ENCODE measurements at regions not wholly inside any gene's neighbourhood (a gene's known extent, or its start where the extent isn't known, plus 50 kb on each side); places are given as distances from the start of the nearest gene placed in this dataset.

DNA sequence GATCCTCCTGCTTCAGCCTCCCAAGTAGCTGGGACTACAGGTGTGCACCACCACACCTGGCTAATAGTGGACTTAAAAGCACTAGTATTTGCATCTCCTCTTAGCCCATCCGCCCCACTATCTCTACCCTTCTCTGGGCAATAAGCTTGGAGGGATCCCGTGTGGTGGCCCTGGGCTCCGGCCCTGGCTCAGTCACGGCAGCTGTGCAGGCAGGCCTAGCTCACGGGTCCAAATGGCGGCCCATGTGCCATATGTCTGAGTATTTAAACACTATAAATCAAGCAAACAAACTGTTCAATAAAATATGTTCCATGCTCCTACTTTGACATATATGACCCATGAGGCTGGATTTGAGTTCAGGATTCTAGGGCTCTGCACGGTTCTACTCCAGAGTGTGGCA lies 118.4 kb downstream of the BANF2 start:
- Histone ChIP-seq H2BK12ac (ENCODE audit: low read length) (no peak overlapping the region), H3K4me3 (ENCODE audit: low read length in 2 of 2) (no peak overlapping the region), H3K9me3 (replicated peaks in 1 of 2; ENCODE audit: control insufficient read depth in 2 of 2, insufficient read depth in 1 of 2, low read depth in 1 of 2, low read length in 2 of 2) (peaks cover 0 to 2% of the 10 kb centered on the region in 2 donors), H3K36me3 (replicated peaks in 1 of 2; ENCODE audit: control insufficient read depth in 2 of 2, insufficient read depth in 2 of 2, low read length in 2 of 2) (no peaks in the 10 kb centered on the region), H3K79me1 (ENCODE audit: low read depth, low read length) (no peaks in the 10 kb centered on the region), H2BK15ac (ENCODE audit: low read length) (no peak overlapping the region), H3K18ac (ENCODE audit: low read length) (no peak overlapping the region), H2BK5ac (ENCODE audit: low read length) (no peak overlapping the region), H3K23ac (ENCODE audit: low read depth, low read length, poor library complexity) (no peak overlapping the region), H3K9ac (ENCODE audit: low read depth, low read length, poor library complexity) (no peak overlapping the region), H2AFZ (ENCODE audit: low read length) (no peak overlapping the region), H3K4me1 (ENCODE audit: control insufficient read depth in 2 of 2, insufficient read depth in 1 of 2, low read depth in 1 of 2, low read length in 2 of 2) (no peaks in the 10 kb centered on the region), H2BK120ac (ENCODE audit: low read depth, low read length) (no peak overlapping the region), H3K14ac (ENCODE audit: low read length) (no peak overlapping the region), H4K8ac (ENCODE audit: low read depth, low read length) (no peak overlapping the region), H4K91ac (ENCODE audit: low read depth, low read length, poor library complexity) (no peak overlapping the region), H3K27me3 (ENCODE audit: control insufficient read depth in 3 of 3, insufficient read depth in 3 of 3, low read depth in 1 of 3, low read length in 3 of 3) (peaks cover 0 to 12% (median 0%) of the 10 kb centered on the region in 3 experiments), H3K4me2 (ENCODE audit: insufficient read depth, low read length, poor library complexity, severe bottlenecking) (no peak overlapping the region), H3K27ac (replicated peaks; ENCODE audit: low read length) (no peak overlapping the region), H3K4ac (ENCODE audit: low read length) (no peak overlapping the region), H2AK5ac (ENCODE audit: low read depth, low read length) (no peak overlapping the region)
- no CpG with 5 or more reads among the region's 7 CpGs for WGBS, 2 donors (ENCODE audit: extremely low coverage in 2 of 2, insufficient read length in 2 of 2, insufficient replicate concordance in 1 of 2)
- DNase-seq (ENCODE audit: low spot score): no peak

DNA sequence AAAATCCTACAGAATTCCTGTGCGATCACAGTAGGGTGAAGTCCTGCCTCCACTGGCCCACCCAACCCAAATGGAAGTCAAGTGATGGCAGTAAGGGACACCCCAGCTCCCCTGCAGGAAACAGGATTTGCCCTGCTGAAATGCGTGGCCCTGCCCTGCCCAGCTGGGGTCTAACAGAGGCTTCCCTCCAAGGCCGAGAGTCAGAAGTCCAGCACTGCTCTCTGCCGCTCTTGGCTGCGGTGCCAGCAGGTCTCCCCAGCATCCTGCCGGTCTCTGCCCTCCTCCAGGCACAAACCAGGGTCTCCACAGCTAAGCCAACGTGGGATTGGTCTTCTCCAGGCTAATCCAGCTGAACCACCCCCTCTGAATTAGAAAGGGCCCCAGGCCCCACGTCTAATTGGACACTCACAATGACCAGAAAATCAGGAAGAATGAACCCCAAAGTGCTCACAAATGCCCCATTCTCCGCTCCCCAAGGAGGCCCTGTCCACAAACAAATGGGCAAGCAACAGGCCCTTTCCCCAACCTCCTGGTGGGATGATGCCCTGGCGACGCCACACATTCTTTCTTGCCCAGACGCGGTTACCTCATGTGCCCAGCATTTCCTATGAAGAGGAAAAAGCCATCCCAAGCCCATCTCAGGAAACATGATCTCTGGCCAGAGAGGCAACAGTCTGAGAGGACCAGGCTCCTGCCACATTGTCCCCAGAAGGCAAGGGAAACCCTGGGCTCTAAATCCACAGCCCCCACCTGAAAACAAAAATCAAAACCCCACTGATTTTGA lies 117.2 kb downstream of the BANF2 start:
- Histone ChIP-seq H3K23ac (ENCODE audit: low read depth, low read length, poor library complexity) (peak overlapping the region; percentile 61), H3K79me1 (ENCODE audit: low read depth, low read length) (no peaks in the 10 kb centered on the region), H3K18ac (ENCODE audit: low read length) (peak overlapping the region; percentile 77), H3K4me2 (ENCODE audit: insufficient read depth, low read length, poor library complexity, severe bottlenecking) (no peak overlapping the region), H3K27ac (replicated peaks; ENCODE audit: low read length) (no peak overlapping the region), H2BK12ac (ENCODE audit: low read length) (no peak overlapping the region), H3K4me1 (ENCODE audit: control insufficient read depth in 2 of 2, insufficient read depth in 1 of 2, low read depth in 1 of 2, low read length in 2 of 2) (no peaks in the 10 kb centered on the region), H3K27me3 (ENCODE audit: control insufficient read depth in 3 of 3, insufficient read depth in 3 of 3, low read depth in 1 of 3, low read length in 3 of 3) (peaks cover 0 to 6% (median 0%) of the 10 kb centered on the region in 3 experiments), H3K9ac (ENCODE audit: low read depth, low read length, poor library complexity) (no peak overlapping the region), H3K4ac (ENCODE audit: low read length) (no peak overlapping the region), H2BK120ac (ENCODE audit: low read depth, low read length) (no peak overlapping the region), H2BK15ac (ENCODE audit: low read length) (no peak overlapping the region), H3K4me3 (ENCODE audit: low read length in 2 of 2) (no peak overlapping the region), H3K36me3 (replicated peaks in 1 of 2; ENCODE audit: control insufficient read depth in 2 of 2, insufficient read depth in 2 of 2, low read length in 2 of 2) (no peaks in the 10 kb centered on the region), H4K91ac (ENCODE audit: low read depth, low read length, poor library complexity) (no peak overlapping the region), H4K8ac (ENCODE audit: low read depth, low read length) (no peak overlapping the region), H2AK5ac (ENCODE audit: low read depth, low read length) (peak overlapping the region; percentile 88), H2BK5ac (ENCODE audit: low read length) (no peak overlapping the region), H3K9me3 (replicated peaks in 1 of 2; ENCODE audit: control insufficient read depth in 2 of 2, insufficient read depth in 1 of 2, low read depth in 1 of 2, low read length in 2 of 2) (peaks cover 0 to 2% of the 10 kb centered on the region in 2 donors), H3K14ac (ENCODE audit: low read length) (no peak overlapping the region), H2AFZ (ENCODE audit: low read length) (no peak overlapping the region)
- no peak for DNase-seq (ENCODE audit: low spot score)
- no CpG with 5 or more reads among the region's 13 CpGs for WGBS, 2 donors (ENCODE audit: extremely low coverage in 2 of 2, insufficient read length in 2 of 2, insufficient replicate concordance in 1 of 2)

DNA sequence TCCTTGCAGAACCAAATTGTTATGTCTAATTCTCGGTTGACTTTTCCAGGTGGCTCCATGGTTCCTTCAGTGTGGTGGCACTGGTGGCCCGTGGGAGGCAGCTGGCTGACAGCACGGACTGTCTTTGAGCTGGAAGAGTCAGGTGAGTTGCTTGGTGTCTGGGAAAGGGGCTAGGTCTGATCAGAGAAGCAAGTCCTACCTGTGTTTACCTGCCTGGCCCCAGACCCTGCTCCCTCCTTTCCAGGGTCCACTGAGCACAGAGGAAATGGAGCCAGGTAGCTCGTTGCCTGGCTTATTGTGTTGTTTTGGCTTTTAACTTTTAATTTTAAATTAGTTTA lies 111.8 kb downstream of the BANF2 start:
- Histone ChIP-seq H3K4ac (ENCODE audit: low read length) (no peak overlapping the region), H2AK5ac (ENCODE audit: low read depth, low read length) (no peak overlapping the region), H4K8ac (ENCODE audit: low read depth, low read length) (no peak overlapping the region), H3K23ac (ENCODE audit: low read depth, low read length, poor library complexity) (no peak overlapping the region), H3K9ac (ENCODE audit: low read depth, low read length, poor library complexity) (no peak overlapping the region), H3K27me3 (ENCODE audit: control insufficient read depth in 3 of 3, insufficient read depth in 3 of 3, low read depth in 1 of 3, low read length in 3 of 3) (peaks cover 0 to 4% (median 0%) of the 10 kb centered on the region in 3 experiments), H2BK15ac (ENCODE audit: low read length) (no peak overlapping the region), H3K18ac (ENCODE audit: low read length) (no peak overlapping the region), H2AFZ (ENCODE audit: low read length) (no peak overlapping the region), H2BK5ac (ENCODE audit: low read length) (no peak overlapping the region), H3K14ac (ENCODE audit: low read length) (no peak overlapping the region), H3K9me3 (replicated peaks in 1 of 2; ENCODE audit: control insufficient read depth in 2 of 2, insufficient read depth in 1 of 2, low read depth in 1 of 2, low read length in 2 of 2) (no peaks in the 10 kb centered on the region), H4K91ac (ENCODE audit: low read depth, low read length, poor library complexity) (no peak overlapping the region), H2BK120ac (ENCODE audit: low read depth, low read length) (no peak overlapping the region), H3K4me3 (ENCODE audit: low read length in 2 of 2) (no peak overlapping the region), H3K27ac (replicated peaks; ENCODE audit: low read length) (no peak overlapping the region), H3K79me1 (ENCODE audit: low read depth, low read length) (no peaks in the 10 kb centered on the region), H3K4me1 (ENCODE audit: control insufficient read depth in 2 of 2, insufficient read depth in 1 of 2, low read depth in 1 of 2, low read length in 2 of 2) (peaks cover 0 to 22% of the 10 kb centered on the region in 2 donors), H2BK12ac (ENCODE audit: low read length) (no peak overlapping the region), H3K36me3 (replicated peaks in 1 of 2; ENCODE audit: control insufficient read depth in 2 of 2, insufficient read depth in 2 of 2, low read length in 2 of 2) (no peaks in the 10 kb centered on the region), H3K4me2 (ENCODE audit: insufficient read depth, low read length, poor library complexity, severe bottlenecking) (no peak overlapping the region)
- WGBS, 2 donors (ENCODE audit: extremely low coverage in 2 of 2, insufficient read length in 2 of 2, insufficient replicate concordance in 1 of 2): no CpG with 5 or more reads among the region's 4 CpGs
- no peak for DNase-seq (ENCODE audit: low spot score)

DNA sequence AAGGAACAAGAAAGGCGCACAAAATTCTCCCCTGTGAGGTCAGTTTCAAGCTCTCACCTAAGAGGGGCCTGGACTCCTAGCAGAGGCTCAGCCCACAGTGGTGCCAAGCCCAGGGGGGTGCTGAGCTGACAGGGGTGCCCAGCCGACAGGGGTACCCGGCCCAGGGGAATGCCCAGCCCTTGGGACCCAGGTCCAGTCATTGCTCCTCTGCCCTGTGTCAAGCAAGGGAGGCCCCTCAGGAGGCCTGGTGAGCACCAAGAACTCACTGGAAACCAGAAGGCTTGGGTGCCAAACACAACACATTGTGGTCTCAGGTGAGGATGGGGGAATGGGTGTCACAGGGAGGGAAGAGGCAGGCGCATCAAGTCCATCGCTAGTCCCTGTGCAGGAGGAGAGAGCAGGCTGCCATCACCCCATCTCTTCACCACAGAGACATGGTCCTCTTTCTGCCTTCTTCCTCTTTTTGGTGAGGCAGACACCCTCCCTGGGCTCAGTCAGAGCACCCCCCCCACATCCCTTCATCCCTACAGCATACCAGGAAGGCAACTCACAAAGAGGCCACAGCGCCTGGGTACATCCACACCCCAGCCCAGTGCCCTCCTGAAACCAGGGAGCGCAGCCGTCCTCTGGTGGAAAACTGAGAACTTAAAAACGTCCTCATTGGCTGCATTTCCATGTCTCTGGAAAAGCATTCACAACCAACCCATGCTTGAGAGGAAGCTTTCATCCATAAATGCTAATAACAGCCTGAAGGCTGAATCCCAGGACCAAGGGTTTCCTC lies 111.3 kb downstream of the BANF2 start:
- no peak for DNase-seq (ENCODE audit: low spot score)
- no peak overlapping the region for H3K27ac ChIP-seq (replicated peaks; ENCODE audit: low read length)
- peaks cover 0 to 22% of the 10 kb centered on the region in 2 donors for H3K4me1 ChIP-seq (ENCODE audit: control insufficient read depth in 2 of 2, insufficient read depth in 1 of 2, low read depth in 1 of 2, low read length in 2 of 2)
- no peak overlapping the region for H3K4me3 ChIP-seq (ENCODE audit: low read length in 2 of 2)
- H3K4me2 ChIP-seq (ENCODE audit: insufficient read depth, low read length, poor library complexity, severe bottlenecking): no peak overlapping the region
- no peak overlapping the region for H4K91ac ChIP-seq (ENCODE audit: low read depth, low read length, poor library complexity)
- no peak overlapping the region for H2BK15ac ChIP-seq (ENCODE audit: low read length)
- H3K9me3 ChIP-seq (replicated peaks in 1 of 2; ENCODE audit: control insufficient read depth in 2 of 2, insufficient read depth in 1 of 2, low read depth in 1 of 2, low read length in 2 of 2): no peaks in the 10 kb centered on the region
- no peak overlapping the region for H3K23ac ChIP-seq (ENCODE audit: low read depth, low read length, poor library complexity)
- no peak overlapping the region for H2BK5ac ChIP-seq (ENCODE audit: low read length)
- no peak overlapping the region for H2BK120ac ChIP-seq (ENCODE audit: low read depth, low read length)
- H3K9ac ChIP-seq (ENCODE audit: low read depth, low read length, poor library complexity): no peak overlapping the region
- no peak overlapping the region for H4K8ac ChIP-seq (ENCODE audit: low read depth, low read length)
- no peak overlapping the region for H3K18ac ChIP-seq (ENCODE audit: low read length)
- WGBS, 2 donors (ENCODE audit: extremely low coverage in 2 of 2, insufficient read length in 2 of 2, insufficient replicate concordance in 1 of 2): no CpG with 5 or more reads among the region's 9 CpGs
- H3K27me3 ChIP-seq (ENCODE audit: control insufficient read depth in 3 of 3, insufficient read depth in 3 of 3, low read depth in 1 of 3, low read length in 3 of 3): peaks cover 0 to 4% (median 0%) of the 10 kb centered on the region in 3 experiments
- no peak overlapping the region for H3K4ac ChIP-seq (ENCODE audit: low read length)
- H2AFZ ChIP-seq (ENCODE audit: low read length): no peak overlapping the region
- H2AK5ac ChIP-seq (ENCODE audit: low read depth, low read length): no peak overlapping the region
- H3K14ac ChIP-seq (ENCODE audit: low read length): no peak overlapping the region
- no peaks in the 10 kb centered on the region for H3K36me3 ChIP-seq (replicated peaks in 1 of 2; ENCODE audit: control insufficient read depth in 2 of 2, insufficient read depth in 2 of 2, low read length in 2 of 2)
- no peak overlapping the region for H2BK12ac ChIP-seq (ENCODE audit: low read length)
- H3K79me1 ChIP-seq (ENCODE audit: low read depth, low read length): no peaks in the 10 kb centered on the region

All from neuronal stem cell (in vitro differentiated cells).